ENCODE measurements at regions not wholly inside any gene's neighbourhood (a gene's known extent, or its start where the extent isn't known, plus 50 kb on each side); places are given as distances from the start of the nearest gene placed in this dataset.

GRCh38 chr10:53430974-53431373 is 658.4 kb upstream of the MBL2 start:
- ATAC-seq, result no peak
- H3K27me3 ChIP-seq, result no peaks in the 10 kb centered on the region
- DNase-seq, result no peak
- H3K9me3 ChIP-seq, result no peaks in the 10 kb centered on the region
- H3K4me1 ChIP-seq, result no peaks in the 10 kb centered on the region
- TF ChIP-seq CTCF (IDR thresholded peaks at IDR 0.05), result no peak
- H3K4me3 ChIP-seq, result no peak overlapping the region
- H3K27ac ChIP-seq, result no peak overlapping the region
- no peaks in the 10 kb centered on the region for H3K36me3 ChIP-seq
- intact Hi-C loops (cut with DNase I), result no loop called here

- Histone ChIP-seq H3K27ac (no peak overlapping the region), H3K9me3 (no peaks in the 10 kb centered on the region), H3K4me1 (no peaks in the 10 kb centered on the region), H3K27me3 (no peaks in the 10 kb centered on the region), H3K4me3 (no peak overlapping the region), H3K36me3 (no peaks in the 10 kb centered on the region)
- no peak for DNase-seq
- intact Hi-C loops (cut with DNase I), result no loop called here
- no peak for ATAC-seq
- TF ChIP-seq CTCF (IDR thresholded peaks at IDR 0.05), result no peak
These were observed 657.7 kb upstream of the MBL2 start for GRCh38 chr10:53430127-53430891.

- Histone ChIP-seq H3K27ac (no peak overlapping the region), H3K27me3 (no peaks in the 10 kb centered on the region), H3K36me3 (no peaks in the 10 kb centered on the region), H3K4me3 (no peak overlapping the region), H3K4me1 (no peaks in the 10 kb centered on the region), H3K9me3 (peaks cover 0 to 4% of the 10 kb centered on the region in 2 donors)
- no peak for TF ChIP-seq CTCF (IDR thresholded peaks at IDR 0.05)
- DNase-seq (no peak), ATAC-seq (no peak)
- intact Hi-C loops (cut with DNase I), result no loop called here
These were observed 649.8 kb upstream of the MBL2 start for GRCh38 chr10:53422223-53422888.

GRCh38 chr10:53412651-53413050 is 640.1 kb upstream of the MBL2 start:
- H3K27me3 ChIP-seq, result no peaks in the 10 kb centered on the region
- H3K4me1 ChIP-seq, result no peaks in the 10 kb centered on the region
- intact Hi-C loops (cut with DNase I), result no loop called here
- TF ChIP-seq CTCF (IDR thresholded peaks at IDR 0.05), result no peak
- no peak overlapping the region for H3K27ac ChIP-seq
- DNase-seq, result no peak
- H3K9me3 ChIP-seq, result no peaks in the 10 kb centered on the region
- no peak overlapping the region for H3K4me3 ChIP-seq
- no peaks in the 10 kb centered on the region for H3K36me3 ChIP-seq
- no peak for ATAC-seq

- no peaks in the 10 kb centered on the region for H3K4me1 ChIP-seq
- H3K27ac ChIP-seq, result no peak overlapping the region
- DNase-seq (no peak), ATAC-seq (no peak)
- intact Hi-C loops (cut with DNase I), result no loop called here
- H3K9me3 ChIP-seq, result no peaks in the 10 kb centered on the region
- TF ChIP-seq CTCF (IDR thresholded peaks at IDR 0.05), result no peak
- no peak overlapping the region for H3K4me3 ChIP-seq
- no peaks in the 10 kb centered on the region for H3K27me3 ChIP-seq
- H3K36me3 ChIP-seq, result no peaks in the 10 kb centered on the region
These were observed 633.9 kb upstream of the MBL2 start for GRCh38 chr10:53406532-53406931.

Measured in left lung (tissue), 4 donors.